Stomach smooth muscle (tissue), 2 donors: ENCODE measurements at regions not wholly inside any gene's neighbourhood (a gene's known extent, or its start where the extent isn't known, plus 50 kb on each side); places are given as distances from the start of the nearest gene placed in this dataset.
"Not testable (repeated sequence)": the region's sequence is repeated elsewhere in the genome, so short reads cannot be mapped to it uniquely, and the experiment has no call there.

ENCODE experiments used
- H3K27ac ChIP-seq: one replicate; pipeline ENCODE4 v1.7.0; 2013; ENCODE audit warnings: mild to moderate bottlenecking, low read length, inconsistent platforms
- H3K27me3 ChIP-seq, 2 donors: one replicate each; pipeline ENCODE4 v1.7.0; 2013; ENCODE audit warnings: low read length in 2 of 2; ENCODE audit not compliant: insufficient read depth in 2 of 2, control insufficient read depth in 1 of 2
- H3K36me3 ChIP-seq, 2 donors: one replicate each; pipeline ENCODE4 v1.7.0; 2013; ENCODE audit warnings: low read length in 2 of 2; ENCODE audit not compliant: control insufficient read depth in 2 of 2, insufficient read depth in 2 of 2
- H3K4me1 ChIP-seq: one replicate; pipeline ENCODE4 v1.7.0; 2013; ENCODE audit warnings: low read length; ENCODE audit not compliant: control insufficient read depth, insufficient read depth
- H3K4me3 ChIP-seq, 2 donors: one replicate each; pipeline ENCODE4 v1.7.0; 2013; ENCODE audit warnings: low read length in 2 of 2
- H3K9ac ChIP-seq, 2 donors: one replicate each; pipeline ENCODE4 v1.7.0; 2013; ENCODE audit warnings: low read length in 2 of 2, mild to moderate bottlenecking in 1 of 2
- H3K9me3 ChIP-seq, 2 donors: one replicate each; pipeline ENCODE4 v1.7.0; 2013; ENCODE audit warnings: low read length in 2 of 2; ENCODE audit not compliant: control insufficient read depth in 2 of 2
- donor health status: healthy.
- donor health status: Pancreatic carcinoma.

DNA sequence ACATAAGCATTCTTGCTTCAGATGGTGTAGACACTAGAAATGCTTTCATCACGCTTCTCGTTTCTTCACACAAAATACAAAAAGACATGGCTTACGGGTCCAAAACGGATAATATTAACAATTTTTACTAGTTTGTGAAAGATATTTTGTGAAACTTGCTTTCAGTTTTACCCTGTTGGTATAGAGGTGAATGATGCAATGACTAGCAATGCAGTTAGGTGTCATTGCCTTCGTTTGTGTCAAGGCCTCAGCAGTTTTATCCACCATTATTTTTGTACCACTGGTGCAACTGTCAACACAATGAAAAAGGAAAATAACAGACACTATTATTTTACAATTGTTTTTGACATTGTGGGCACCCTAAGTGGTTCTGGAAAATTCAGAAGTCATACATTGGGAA, 323.0 kb downstream of the FLRT2 start:
- Histone ChIP-seq H3K36me3 (no peaks in the 10 kb centered on the region), H3K9ac (no peak overlapping the region), H3K4me1 (no peaks in the 10 kb centered on the region), H3K27ac (no peak overlapping the region), H3K27me3 (no peaks in the 10 kb centered on the region), H3K4me3 (no peak overlapping the region), H3K9me3 (no peaks in the 10 kb centered on the region)

DNA sequence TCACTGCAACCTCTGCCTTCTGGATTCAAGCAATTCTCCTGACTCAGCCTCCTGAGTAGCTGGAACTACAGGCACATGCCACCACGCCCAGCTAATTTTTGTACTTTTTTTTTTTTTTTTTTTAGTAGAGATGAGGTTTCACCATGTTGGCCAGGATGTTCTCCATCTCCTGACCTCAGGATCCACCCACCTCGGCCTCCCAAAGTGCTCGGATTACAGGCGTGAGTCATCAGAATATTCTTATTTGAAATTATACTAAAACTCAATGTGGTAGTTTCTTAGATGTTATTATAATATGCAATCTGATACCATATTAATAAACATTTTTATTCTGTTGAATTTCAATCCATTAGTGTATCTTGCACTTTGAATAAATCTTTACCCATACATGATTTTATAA, 322.2 kb downstream of the FLRT2 start:
- H3K9ac ChIP-seq, H3K4me3 ChIP-seq, H3K9me3 ChIP-seq, H3K4me1 ChIP-seq, H3K27ac ChIP-seq, H3K27me3 ChIP-seq, H3K36me3 ChIP-seq: not testable (repeated sequence)

DNA sequence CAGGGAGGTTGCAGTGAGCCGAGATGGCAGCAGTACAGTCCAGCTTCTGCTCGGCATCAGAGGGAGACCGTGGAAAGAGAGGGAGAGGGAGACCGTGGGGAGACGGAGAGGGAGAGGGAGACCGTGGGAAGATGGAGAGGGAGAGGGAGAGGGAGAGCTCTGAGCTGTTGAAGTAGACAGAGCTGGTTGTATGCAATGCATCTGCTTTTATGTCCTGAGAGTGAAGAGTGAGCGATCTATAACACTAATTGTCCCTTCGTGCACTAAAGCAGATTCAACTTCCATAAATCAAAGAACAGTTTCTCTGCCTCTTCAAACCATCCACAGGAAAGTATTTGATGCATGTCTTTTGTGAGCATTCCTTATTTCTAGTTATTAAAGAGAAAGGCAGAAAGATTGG, 300.6 kb downstream of the FLRT2 start:
- not testable (repeated sequence) for H3K27ac ChIP-seq, H3K4me3 ChIP-seq, H3K9me3 ChIP-seq, H3K4me1 ChIP-seq, H3K9ac ChIP-seq, H3K27me3 ChIP-seq, H3K36me3 ChIP-seq

DNA sequence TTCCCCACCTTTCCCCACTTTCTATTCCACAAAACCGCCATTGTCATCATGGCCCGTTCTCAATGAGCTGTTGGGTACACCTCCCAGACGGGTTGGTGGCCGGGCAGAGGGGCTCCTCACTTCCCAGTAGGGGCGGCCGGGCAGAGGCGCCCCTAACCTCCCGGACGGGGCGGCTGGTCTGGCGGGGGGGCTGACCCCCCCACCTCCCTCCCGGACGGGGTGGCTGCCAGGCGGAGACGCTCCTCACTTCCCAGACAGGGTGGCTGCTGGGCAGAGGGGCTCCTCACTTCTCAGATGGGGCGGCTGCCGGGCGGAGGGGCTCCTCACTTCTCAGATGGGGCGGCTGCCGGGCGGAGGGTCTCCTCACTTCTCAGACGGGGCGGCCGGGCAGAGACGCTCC, 299.7 kb downstream of the FLRT2 start:
- not testable (repeated sequence) for H3K27me3 ChIP-seq, H3K4me3 ChIP-seq, H3K36me3 ChIP-seq, H3K9me3 ChIP-seq, H3K4me1 ChIP-seq, H3K9ac ChIP-seq, H3K27ac ChIP-seq

DNA sequence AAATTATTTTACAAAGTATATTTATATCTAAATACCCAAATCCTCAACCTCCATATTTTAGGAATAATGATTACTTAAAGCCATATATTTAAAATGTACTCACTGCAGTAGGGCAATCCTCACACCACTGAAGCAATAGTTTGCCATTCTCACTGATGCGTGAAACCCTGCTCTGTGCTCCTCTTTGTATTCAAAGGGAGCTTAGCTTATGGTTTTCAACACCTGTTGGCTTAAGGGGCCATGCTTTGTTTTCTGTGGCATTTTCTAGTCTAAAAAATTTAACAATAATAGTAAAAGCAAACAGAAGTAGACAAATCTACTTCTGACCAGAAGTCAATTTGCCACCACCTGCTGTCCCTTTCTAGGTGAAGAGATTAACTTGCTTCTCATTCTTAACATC, 294.6 kb downstream of the FLRT2 start:
- H3K27me3 ChIP-seq: no peaks in the 10 kb centered on the region
- no peaks in the 10 kb centered on the region for H3K4me1 ChIP-seq

DNA sequence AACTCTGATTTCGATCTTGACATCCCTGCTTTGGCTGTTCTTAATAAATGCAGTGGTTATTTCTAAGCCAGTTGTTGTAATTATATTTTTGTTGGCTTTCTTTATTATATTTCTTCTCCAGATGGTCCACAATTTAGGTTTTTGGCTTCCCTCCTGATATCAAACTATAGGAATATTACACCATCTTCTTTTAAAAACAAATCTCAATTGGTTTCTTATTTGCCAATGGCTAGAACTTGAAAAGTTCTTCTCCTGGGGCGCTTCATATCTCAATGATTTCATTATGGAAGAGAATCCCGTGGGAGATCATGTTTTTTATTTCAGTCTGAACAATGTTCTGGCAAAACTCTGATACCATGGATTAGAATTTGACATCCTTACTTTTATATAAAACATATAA, 292.3 kb downstream of the FLRT2 start:
- Histone ChIP-seq H3K27ac (no peak overlapping the region), H3K9me3 (no peaks in the 10 kb centered on the region), H3K4me1 (no peaks in the 10 kb centered on the region), H3K9ac (no peak overlapping the region), H3K4me3 (no peak overlapping the region), H3K27me3 (no peaks in the 10 kb centered on the region), H3K36me3 (no peaks in the 10 kb centered on the region)

More for the DNA sequence above, 294.6 kb downstream of the FLRT2 start:
- Histone ChIP-seq H3K9me3 (no peaks in the 10 kb centered on the region), H3K36me3 (no peaks in the 10 kb centered on the region), H3K9ac (no peak overlapping the region), H3K27ac (no peak overlapping the region), H3K4me3 (no peak overlapping the region)

GRCh38 chr14:85817430-85817829, 287.5 kb downstream of the FLRT2 start:
- Histone ChIP-seq H3K27ac (no peak overlapping the region), H3K9ac (no peak overlapping the region), H3K9me3 (no peaks in the 10 kb centered on the region)

DNA sequence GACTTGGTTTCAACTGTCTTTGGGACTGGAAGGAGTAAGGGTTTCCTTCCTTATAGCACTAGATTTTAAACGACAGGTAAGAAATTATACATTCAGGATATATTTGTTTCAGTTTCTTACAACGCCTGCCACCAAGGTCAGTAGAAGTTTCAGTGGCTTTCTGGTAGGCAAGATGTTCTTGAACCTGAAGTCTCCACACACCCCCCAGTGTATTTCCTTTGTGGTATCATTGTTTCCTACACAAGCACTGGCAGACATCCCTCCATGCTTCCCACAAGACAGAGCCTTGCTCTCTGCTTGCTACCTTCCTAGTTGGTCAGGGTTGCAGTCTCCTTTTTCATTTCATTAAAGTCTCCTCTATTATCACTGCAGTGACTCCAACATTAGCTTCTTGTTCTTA, 283.1 kb downstream of the FLRT2 start:
- H3K27ac ChIP-seq: no peak overlapping the region
- no peak overlapping the region for H3K4me3 ChIP-seq
- H3K9ac ChIP-seq: no peak overlapping the region
- no peaks in the 10 kb centered on the region for H3K27me3 ChIP-seq
- no peaks in the 10 kb centered on the region for H3K4me1 ChIP-seq
- no peaks in the 10 kb centered on the region for H3K9me3 ChIP-seq
- H3K36me3 ChIP-seq: no peaks in the 10 kb centered on the region

More at GRCh38 chr14:85817430-85817829, 287.5 kb downstream of the FLRT2 start:
- Histone ChIP-seq H3K36me3 (no peaks in the 10 kb centered on the region), H3K4me3 (no peak overlapping the region), H3K27me3 (no peaks in the 10 kb centered on the region), H3K4me1 (no peaks in the 10 kb centered on the region)

- H3K36me3 ChIP-seq: no peaks in the 10 kb centered on the region
- H3K27me3 ChIP-seq: no peaks in the 10 kb centered on the region
- H3K4me1 ChIP-seq: no peaks in the 10 kb centered on the region
- H3K9ac ChIP-seq: no peak overlapping the region
- H3K9me3 ChIP-seq: no peaks in the 10 kb centered on the region
- no peak overlapping the region for H3K27ac ChIP-seq
- H3K4me3 ChIP-seq: no peak overlapping the region
Observed at GRCh38 chr14:85811340-85811739, 281.4 kb downstream of the FLRT2 start.

DNA sequence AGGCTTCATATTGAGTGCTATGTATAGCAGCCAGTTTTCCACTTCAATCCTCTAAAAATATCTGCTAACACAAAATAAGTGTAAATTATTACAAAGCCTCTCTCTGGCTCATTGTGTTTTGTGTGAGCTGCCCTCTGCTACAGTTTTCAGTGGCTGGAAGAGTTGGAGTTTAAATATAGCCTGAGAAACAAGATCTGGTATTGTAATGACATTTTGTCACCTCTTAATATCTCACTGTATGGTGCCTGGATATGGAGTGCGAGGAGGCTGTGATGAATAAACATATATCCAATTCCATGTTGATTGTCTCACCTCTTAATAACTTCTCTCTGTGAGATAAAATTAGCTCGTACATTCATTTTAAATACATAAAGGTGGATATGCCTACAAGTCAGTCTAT, 269.7 kb downstream of the FLRT2 start:
- Histone ChIP-seq H3K9me3 (no peaks in the 10 kb centered on the region), H3K27ac (no peak overlapping the region), H3K4me3 (no peak overlapping the region), H3K9ac (no peak overlapping the region), H3K36me3 (no peaks in the 10 kb centered on the region), H3K27me3 (no peaks in the 10 kb centered on the region), H3K4me1 (no peaks in the 10 kb centered on the region)

GRCh38 chr14:85798856-85799255, 268.9 kb downstream of the FLRT2 start:
- Histone ChIP-seq H3K9ac (no peak overlapping the region), H3K4me1 (no peaks in the 10 kb centered on the region), H3K27me3 (no peaks in the 10 kb centered on the region), H3K36me3 (no peaks in the 10 kb centered on the region), H3K4me3 (no peak overlapping the region), H3K9me3 (no peaks in the 10 kb centered on the region), H3K27ac (no peak overlapping the region)

GRCh38 chr14:85793533-85793932, 263.6 kb downstream of the FLRT2 start:
- H3K27ac ChIP-seq: no peak overlapping the region
- no peak overlapping the region for H3K9ac ChIP-seq

More at GRCh38 chr14:85793533-85793932, 263.6 kb downstream of the FLRT2 start:
- no peaks in the 10 kb centered on the region for H3K27me3 ChIP-seq
- H3K9me3 ChIP-seq: no peaks in the 10 kb centered on the region
- H3K4me1 ChIP-seq: no peaks in the 10 kb centered on the region
- no peaks in the 10 kb centered on the region for H3K36me3 ChIP-seq
- H3K4me3 ChIP-seq: no peak overlapping the region
